Left cardiac atrium (tissue), 4 donors: ENCODE measurements at regions not wholly inside any gene's neighbourhood (a gene's known extent, or its start where the extent isn't known, plus 50 kb on each side); places are given as distances from the start of the nearest gene placed in this dataset.
"Not testable (repeated sequence)": the region's sequence is repeated elsewhere in the genome, so short reads cannot be mapped to it uniquely, and the experiment has no call there.

Experiments
- ATAC-seq, 2 donors: fragments of 200-7000 bp; cut with Tn5 transposase; one replicate each; pipeline ENCODE4 v1.9.1; 2020; ENCODE audit warnings: mild to moderate bottlenecking in 2 of 2, moderate library complexity in 2 of 2
- DNase-seq: peaks from one replicate; pipeline ENCODE4 v3.0.0-alpha.2; 2020
- intact Hi-C, 2 donors: fragments of 100-400 bp; cut with DNase I; formaldehyde crosslinking; loops; one replicate each; pipeline versions ENCODE4 v1.14.1 to v1.15.1; 2022 to 2023
- donor health status: DM: no; HTN: yes; CAD: no.
- donor health status: DM: no; HTN: yes; CAD: no; lungs with severe emphysema.
- donor health status: DM: yes; HTN: yes; CAD: no.
- donor health status: Dilated cardiomyopathy.

- no peak for ATAC-seq
- intact Hi-C loops: no loop called here
- no peak for DNase-seq
These were observed 429.4 kb upstream of the B3GAT1 start for GRCh38 chr11:134841411-134841810.

- intact Hi-C loops: no loop called here
- ATAC-seq (no peak), DNase-seq (no peak)
These were observed 428.9 kb upstream of the B3GAT1 start for GRCh38 chr11:134840945-134841344.

DNA sequence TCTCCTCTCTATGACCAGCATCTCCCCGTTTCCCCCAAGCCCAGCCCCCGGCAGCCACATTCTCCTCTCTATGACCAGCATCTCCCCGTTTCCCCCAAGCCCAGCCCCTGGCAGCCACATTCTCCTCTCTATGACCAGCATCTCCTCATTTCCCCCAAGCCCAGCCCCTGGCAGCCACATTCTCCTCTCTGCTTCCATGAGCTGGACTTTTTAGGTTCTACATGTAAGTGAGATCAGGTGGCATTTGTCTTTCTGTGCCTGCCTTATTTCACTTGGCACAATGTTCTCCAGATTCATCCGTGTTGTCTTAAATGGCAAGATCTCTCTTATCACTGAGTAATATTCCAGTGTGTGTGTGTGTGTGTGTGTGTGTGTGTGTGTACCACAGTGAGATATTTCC is 428.1 kb upstream of the B3GAT1 start:
- DNase-seq, ATAC-seq, intact Hi-C loops: not testable (repeated sequence)

DNA sequence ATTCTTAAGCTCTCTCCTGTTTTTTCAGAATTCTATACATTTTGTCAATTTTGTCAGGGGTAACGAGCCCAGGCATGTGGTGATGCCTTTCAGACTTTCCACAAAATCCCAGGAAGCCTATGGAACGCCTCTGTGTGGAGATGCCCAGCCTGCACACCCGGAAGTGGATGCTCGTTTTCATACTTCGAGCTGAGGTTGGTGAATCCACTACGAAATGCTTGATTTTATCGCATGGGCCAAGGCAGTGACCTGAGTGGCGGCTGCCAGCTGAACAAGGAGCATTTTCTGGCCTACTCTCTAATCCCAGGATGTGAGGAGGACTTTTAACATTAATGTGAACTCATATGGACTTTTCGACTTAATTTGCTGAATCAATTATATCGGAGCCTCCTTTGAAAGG is 426.7 kb upstream of the B3GAT1 start:
- intact Hi-C loops: no loop called here
- ATAC-seq: no peak
- DNase-seq: no peak

- ATAC-seq (no peak), DNase-seq (no peak)
- intact Hi-C loops: no loop called here
These were observed 425.8 kb upstream of the B3GAT1 start for GRCh38 chr11:134837887-134838232.

GRCh38 chr11:134837166-134837886 is 425.3 kb upstream of the B3GAT1 start:
- DNase-seq (no peak), ATAC-seq (no peak)
- intact Hi-C loops: no loop called here

DNA sequence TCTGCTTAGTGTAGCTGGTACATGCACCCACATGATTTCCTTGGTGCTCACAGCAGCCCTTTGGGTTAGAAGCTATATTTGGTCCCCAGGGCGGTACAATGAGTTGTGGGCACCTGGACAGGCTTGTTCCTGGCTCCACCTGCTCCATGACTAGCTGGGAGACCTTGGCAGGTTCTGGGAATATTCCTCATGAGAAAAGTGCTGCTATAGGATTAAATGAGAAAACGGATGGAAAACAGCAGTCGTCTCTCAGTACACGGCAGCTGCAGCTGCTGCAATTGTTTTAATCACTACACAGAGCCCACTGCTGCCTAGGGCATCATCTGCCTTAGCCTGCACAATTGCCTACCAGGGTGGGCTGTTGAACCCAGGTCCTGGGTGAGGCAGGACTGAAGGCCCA is 424.5 kb upstream of the B3GAT1 start:
- no peak for DNase-seq
- ATAC-seq: no peak
- intact Hi-C loops: no loop called here

DNA sequence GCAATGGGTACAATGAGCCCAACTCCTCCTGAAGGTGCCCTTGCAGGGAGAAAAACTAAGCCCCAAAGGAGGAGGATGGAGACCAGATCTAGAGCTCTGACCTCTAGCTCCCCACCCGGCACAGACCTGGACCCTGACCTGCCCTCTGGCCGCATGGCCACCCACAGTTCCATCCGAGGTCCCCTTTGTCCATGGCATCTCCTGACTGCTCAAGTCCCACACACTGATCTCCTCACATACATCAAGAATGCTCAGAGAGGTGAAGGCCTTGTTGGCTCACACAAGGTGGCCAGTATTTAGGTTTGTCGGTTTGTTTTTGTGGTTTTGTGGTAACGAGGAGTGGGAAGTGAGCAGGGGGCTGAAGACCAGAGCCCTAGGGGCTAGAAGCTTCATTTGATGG is 423.5 kb upstream of the B3GAT1 start:
- no peak for DNase-seq
- intact Hi-C loops: no loop called here
- ATAC-seq: no peak

DNA sequence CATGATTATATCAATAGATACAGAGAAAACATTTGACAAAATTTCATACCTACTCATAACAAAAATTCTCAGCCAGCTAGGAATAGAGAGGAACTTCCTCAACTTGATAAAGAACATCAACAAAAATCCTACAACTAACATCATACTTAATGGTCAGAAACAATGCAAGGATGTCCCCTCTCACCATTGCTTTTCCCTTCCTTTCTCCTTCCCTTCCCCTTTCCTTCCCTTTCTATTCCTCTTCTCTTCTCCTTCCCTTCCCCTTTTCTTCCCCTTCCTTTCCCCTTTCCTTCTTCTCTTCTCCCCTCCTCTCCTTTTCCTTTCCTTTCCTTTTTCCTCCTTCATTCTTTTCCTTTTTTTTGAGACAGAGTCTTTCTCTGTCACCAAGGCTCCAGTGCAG is 418.3 kb upstream of the B3GAT1 start:
- DNase-seq (no peak), ATAC-seq (no peak)
- intact Hi-C loops: no loop called here

DNA sequence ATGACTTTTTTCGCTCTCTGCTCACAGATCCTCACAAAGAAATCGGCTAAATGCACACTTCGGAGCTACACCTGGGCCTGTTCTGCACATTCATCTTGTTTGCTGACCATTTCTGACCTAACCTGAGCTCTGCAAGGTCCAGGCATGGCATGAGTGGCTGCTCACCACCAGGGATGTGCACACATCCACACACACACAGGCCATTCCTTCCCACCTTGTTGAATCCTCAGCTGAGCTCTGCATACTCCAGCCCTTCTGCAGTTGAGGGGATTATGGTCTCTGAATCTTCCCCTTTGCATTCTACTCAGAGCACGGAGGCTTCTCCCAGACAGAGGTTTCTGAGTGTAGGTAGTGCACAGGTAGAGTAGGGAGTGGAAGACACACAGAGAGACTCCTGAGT is 411.9 kb upstream of the B3GAT1 start:
- DNase-seq (no peak), ATAC-seq (no peak)
- intact Hi-C loops: no loop called here

DNA sequence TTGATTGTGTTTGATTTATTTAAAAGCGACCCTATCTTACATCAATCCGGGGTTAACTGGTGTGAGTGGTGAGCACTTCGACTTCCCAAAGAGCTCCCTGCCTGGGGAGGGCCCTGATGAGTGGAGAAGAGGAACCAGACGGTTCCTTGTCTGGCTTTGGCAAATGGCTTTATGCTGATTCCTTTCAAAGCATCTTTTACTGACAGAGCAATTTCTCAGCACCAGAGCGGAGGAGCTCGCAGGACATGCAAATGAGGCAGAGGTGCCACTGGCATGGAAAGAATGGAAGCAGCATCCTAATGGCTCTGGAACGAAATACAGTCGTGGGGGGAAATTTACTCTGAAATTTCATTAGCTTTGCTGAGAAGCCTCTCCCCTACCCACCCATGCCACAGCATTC is 410.9 kb upstream of the B3GAT1 start:
- no peak for DNase-seq
- intact Hi-C loops: no loop called here
- ATAC-seq: no peak

DNA sequence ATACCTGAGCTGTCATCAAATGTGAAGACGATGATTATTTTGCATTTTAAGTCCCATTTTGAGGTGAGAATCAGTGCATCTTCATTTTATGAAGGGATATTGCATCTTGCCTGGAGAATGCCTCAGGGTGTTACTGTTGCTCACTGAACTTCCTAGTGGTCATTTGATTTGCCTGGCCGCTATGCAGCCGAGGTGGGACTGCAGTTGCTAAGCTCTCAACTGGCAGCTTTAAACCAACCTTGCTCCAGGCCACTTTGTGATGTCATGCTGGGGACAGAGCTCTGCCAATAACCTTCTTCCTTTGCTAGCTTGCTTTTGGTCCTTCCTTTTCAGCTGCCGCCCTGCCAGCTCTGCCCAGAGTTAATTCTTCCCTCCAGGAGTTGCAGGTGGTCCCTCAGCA is 409.4 kb upstream of the B3GAT1 start:
- DNase-seq (no peak), ATAC-seq (no peak)
- intact Hi-C loops: no loop called here

- intact Hi-C loops: no loop called here
- DNase-seq (no peak), ATAC-seq (no peak)
These were observed 407.0 kb upstream of the B3GAT1 start for GRCh38 chr11:134819041-134819440.

DNA sequence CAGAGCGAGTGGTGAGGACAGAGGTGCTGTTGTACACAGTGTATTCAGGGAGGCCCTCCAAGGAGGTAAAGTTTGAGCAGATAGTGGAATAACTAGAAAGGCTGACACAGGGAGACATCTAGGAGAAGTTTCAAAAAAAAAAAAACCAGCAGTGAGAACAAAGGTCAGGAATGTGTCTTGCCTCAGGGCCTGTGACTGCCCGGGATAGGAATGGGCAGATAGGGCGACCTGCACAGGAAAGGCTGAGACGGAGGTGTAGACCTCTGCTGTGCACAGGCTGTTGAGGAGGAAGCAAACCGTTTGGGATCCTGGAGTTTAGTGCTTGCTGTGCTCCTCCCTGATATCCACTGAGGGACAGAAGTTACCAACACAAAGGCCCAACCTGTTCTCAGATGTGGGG is 406.5 kb upstream of the B3GAT1 start:
- ATAC-seq: no peak
- intact Hi-C loops: no loop called here
- DNase-seq: no peak

- intact Hi-C loops: no loop called here
- no peak for DNase-seq
- ATAC-seq: no peak
These were observed 403.4 kb upstream of the B3GAT1 start for GRCh38 chr11:134815404-134815803.

DNA sequence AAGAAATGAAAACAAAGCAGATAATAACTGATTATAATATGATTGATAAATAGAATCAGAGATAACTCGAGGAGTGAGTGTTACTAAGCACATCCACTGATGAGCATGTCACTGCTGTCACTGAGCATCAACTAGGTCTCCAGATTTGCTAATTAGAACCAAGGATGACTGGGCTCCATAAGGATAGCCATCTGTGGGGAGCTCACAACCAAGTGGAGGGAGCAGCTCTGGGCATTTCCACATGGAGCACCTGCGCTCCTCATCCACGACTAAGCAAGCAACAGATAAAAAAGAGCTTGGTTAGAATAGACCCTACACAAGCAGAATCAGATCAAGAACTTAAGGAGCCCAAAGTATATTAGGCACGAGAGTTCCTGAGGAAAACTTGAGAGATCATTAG is 396.0 kb upstream of the B3GAT1 start:
- ATAC-seq: no peak
- intact Hi-C loops: no loop called here
- DNase-seq: no peak

- DNase-seq (no peak), ATAC-seq (no peak)
- intact Hi-C loops: no loop called here
These were observed 390.6 kb upstream of the B3GAT1 start for GRCh38 chr11:134802598-134802997.

DNA sequence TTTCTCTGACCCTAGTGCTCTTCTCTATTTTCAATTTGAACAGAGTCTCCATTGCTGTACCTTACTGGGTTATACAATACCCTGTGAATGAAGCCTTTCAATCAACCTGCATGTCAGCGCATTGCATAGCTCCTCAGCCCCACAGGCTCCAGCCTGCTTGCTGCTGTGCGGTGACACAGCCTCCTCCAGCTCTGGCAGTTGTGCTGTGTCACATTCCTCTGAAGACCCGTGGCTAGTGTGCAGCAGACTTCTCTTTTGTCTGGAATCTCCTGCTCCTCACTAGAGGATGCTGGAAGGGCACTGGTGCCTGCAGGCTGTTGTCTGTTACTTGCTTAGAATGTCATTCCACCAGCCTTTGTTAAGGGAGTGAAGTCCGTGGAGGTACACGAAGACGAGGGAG is 390.1 kb upstream of the B3GAT1 start:
- DNase-seq: no peak
- ATAC-seq: no peak
- intact Hi-C loops: no loop called here

DNA sequence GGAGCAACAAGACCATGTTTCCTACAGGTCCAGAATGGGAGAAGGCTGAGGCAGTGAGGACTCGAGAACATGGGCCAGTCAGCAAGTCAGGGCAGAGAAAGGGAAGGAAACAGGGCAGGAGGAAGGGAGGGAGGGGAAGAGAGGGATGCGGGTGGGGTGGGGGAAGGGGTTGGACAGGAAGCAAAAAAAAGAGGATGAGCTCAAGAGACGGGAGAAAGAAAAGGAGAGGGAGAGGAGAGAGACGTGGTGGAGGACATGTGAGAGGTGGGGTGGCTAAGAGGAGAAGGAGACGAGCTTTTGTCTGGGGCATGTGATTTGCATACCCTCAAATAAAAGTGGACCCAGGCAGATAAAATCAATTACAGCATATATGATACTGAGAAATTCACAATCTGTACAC is 389.5 kb upstream of the B3GAT1 start:
- intact Hi-C loops: no loop called here
- ATAC-seq (no peak), DNase-seq (no peak)

- DNase-seq: no peak
These were observed 388.8 kb upstream of the B3GAT1 start for GRCh38 chr11:134800826-134801225.

GRCh38 chr11:134800130-134800529 is 388.1 kb upstream of the B3GAT1 start:
- ATAC-seq: no peak

More at GRCh38 chr11:134800826-134801225, 388.8 kb upstream of the B3GAT1 start:
- intact Hi-C loops: no loop called here
- ATAC-seq: no peak

DNA sequence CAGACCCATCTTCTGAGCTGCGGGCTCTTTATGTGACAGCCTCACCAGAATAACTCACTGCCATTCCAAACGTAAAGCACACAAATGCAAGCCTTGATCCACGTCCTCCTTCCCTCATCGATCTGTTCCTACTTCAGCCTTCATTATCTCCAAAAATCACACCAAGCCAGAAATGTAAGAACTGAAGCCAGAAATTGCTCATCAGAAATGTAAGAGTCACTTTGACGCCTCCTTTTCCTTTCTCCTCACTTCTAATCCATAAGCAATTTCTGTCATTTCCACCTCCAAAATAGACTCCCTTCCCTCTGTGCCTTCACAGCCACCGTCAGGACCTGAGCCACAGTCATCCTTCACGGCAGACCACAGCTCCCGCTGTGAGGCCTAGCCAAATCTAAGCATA is 387.3 kb upstream of the B3GAT1 start:
- DNase-seq (no peak), ATAC-seq (no peak)
- intact Hi-C loops: no loop called here

More at GRCh38 chr11:134800130-134800529, 388.1 kb upstream of the B3GAT1 start:
- intact Hi-C loops: no loop called here
- DNase-seq: no peak
